ENCODE measurements at regions not wholly inside any gene's neighbourhood (a gene's known extent, or its start where the extent isn't known, plus 50 kb on each side); places are given as distances from the start of the nearest gene placed in this dataset.

- H3K27me3 ChIP-seq, result no peaks in the 10 kb centered on the region
- no peaks in the 10 kb centered on the region for H3K4me1 ChIP-seq
- no peak overlapping the region for H3K27ac ChIP-seq
- no peak for DNase-seq
- H3K9me3 ChIP-seq (replicated peaks), result no peaks in the 10 kb centered on the region
- no peak overlapping the region for H3K4me3 ChIP-seq
- H3K36me3 ChIP-seq, result no peaks in the 10 kb centered on the region
These were observed 125.5 kb downstream of the SEC61B start for GRCh38 chr9:99347568-99347967.

GRCh38 chr9:99348289-99348688 lies 126.2 kb downstream of the SEC61B start:
- no peak for DNase-seq

GRCh38 chr9:99349870-99350269 lies 127.8 kb downstream of the SEC61B start:
- no peaks in the 10 kb centered on the region for H3K36me3 ChIP-seq
- H3K27ac ChIP-seq, result no peak overlapping the region
- no peaks in the 10 kb centered on the region; the same call in 1 of the 2 replicates for H3K9me3 ChIP-seq (replicated peaks)
- DNase-seq, result no peak
- H3K27me3 ChIP-seq, result no peaks in the 10 kb centered on the region; the same call in 1 of the 2 replicates
- no peaks in the 10 kb centered on the region for H3K4me1 ChIP-seq
- H3K4me3 ChIP-seq, result no peak overlapping the region

More at GRCh38 chr9:99348289-99348688, 126.2 kb downstream of the SEC61B start:
- Histone ChIP-seq H3K4me3 (no peak overlapping the region), H3K27me3 (no peaks in the 10 kb centered on the region), H3K27ac (no peak overlapping the region), H3K36me3 (no peaks in the 10 kb centered on the region), H3K4me1 (no peaks in the 10 kb centered on the region), H3K9me3 (replicated peaks) (no peaks in the 10 kb centered on the region)

- Histone ChIP-seq H3K9me3 (replicated peaks) (no peaks in the 10 kb centered on the region; the same call in 1 of the 2 replicates), H3K27me3 (peaks cover 2% of the 10 kb centered on the region; the same call in 1 of the 2 replicates), H3K4me1 (no peaks in the 10 kb centered on the region), H3K4me3 (no peak overlapping the region), H3K36me3 (no peaks in the 10 kb centered on the region), H3K27ac (no peak overlapping the region)
- no peak for DNase-seq
These were observed 128.4 kb downstream of the SEC61B start for GRCh38 chr9:99350461-99350860.

GRCh38 chr9:99351647-99352046 lies 129.6 kb downstream of the SEC61B start:
- Histone ChIP-seq H3K36me3 (no peaks in the 10 kb centered on the region), H3K4me3 (no peak overlapping the region), H3K27ac (no peak overlapping the region), H3K4me1 (no peaks in the 10 kb centered on the region), H3K27me3 (peaks cover 4% of the 10 kb centered on the region), H3K9me3 (replicated peaks) (no peaks in the 10 kb centered on the region; the same call in 1 of the 2 replicates)
- DNase-seq, result no peak

- H3K4me1 ChIP-seq, result no peaks in the 10 kb centered on the region
- no peaks in the 10 kb centered on the region for H3K36me3 ChIP-seq
- no peak overlapping the region for H3K27ac ChIP-seq
- no peak for DNase-seq
- H3K9me3 ChIP-seq (replicated peaks), result no peaks in the 10 kb centered on the region; the same call in 1 of the 2 replicates
- no peak overlapping the region for H3K4me3 ChIP-seq
- peaks cover 7% of the 10 kb centered on the region for H3K27me3 ChIP-seq
These were observed 130.7 kb downstream of the SEC61B start for GRCh38 chr9:99352826-99353225.

- no peak overlapping the region for H3K27ac ChIP-seq
- no peak for DNase-seq
- H3K4me1 ChIP-seq, result no peaks in the 10 kb centered on the region
- peaks cover 8% of the 10 kb centered on the region for H3K27me3 ChIP-seq
- H3K9me3 ChIP-seq (replicated peaks), result no peaks in the 10 kb centered on the region; the same call in 1 of the 2 replicates
- no peak overlapping the region for H3K4me3 ChIP-seq
- no peaks in the 10 kb centered on the region for H3K36me3 ChIP-seq
These were observed 131.3 kb downstream of the SEC61B start for GRCh38 chr9:99353408-99353807.

- H3K4me3 ChIP-seq, result no peak overlapping the region
- no peak for DNase-seq
- no peaks in the 10 kb centered on the region; the same call in 1 of the 2 replicates for H3K9me3 ChIP-seq (replicated peaks)
- H3K27me3 ChIP-seq, result peaks cover 14% of the 10 kb centered on the region
- no peaks in the 10 kb centered on the region for H3K4me1 ChIP-seq
- H3K27ac ChIP-seq, result no peak overlapping the region
- H3K36me3 ChIP-seq, result no peaks in the 10 kb centered on the region
These were observed 132.0 kb downstream of the SEC61B start for GRCh38 chr9:99354104-99354503.

- Histone ChIP-seq H3K27me3 (peaks cover 14% of the 10 kb centered on the region), H3K4me1 (no peaks in the 10 kb centered on the region), H3K36me3 (no peaks in the 10 kb centered on the region), H3K27ac (no peak overlapping the region), H3K4me3 (no peak overlapping the region), H3K9me3 (replicated peaks) (no peaks in the 10 kb centered on the region; the same call in 1 of the 2 replicates)
- DNase-seq, result no peak
These were observed 134.5 kb downstream of the SEC61B start for GRCh38 chr9:99356512-99356971.

GRCh38 chr9:99357575-99357974 lies 135.5 kb downstream of the SEC61B start:
- no peak for DNase-seq
- H3K4me1 ChIP-seq, result no peaks in the 10 kb centered on the region

GRCh38 chr9:99358668-99359067 lies 136.6 kb downstream of the SEC61B start:
- no peak for DNase-seq
- peaks cover 14% of the 10 kb centered on the region for H3K27me3 ChIP-seq
- no peak overlapping the region for H3K4me3 ChIP-seq
- H3K36me3 ChIP-seq, result no peaks in the 10 kb centered on the region
- H3K9me3 ChIP-seq (replicated peaks), result no peaks in the 10 kb centered on the region; the same call in 1 of the 2 replicates
- H3K4me1 ChIP-seq, result no peaks in the 10 kb centered on the region
- H3K27ac ChIP-seq, result no peak overlapping the region

More at GRCh38 chr9:99357575-99357974, 135.5 kb downstream of the SEC61B start:
- H3K36me3 ChIP-seq, result no peaks in the 10 kb centered on the region
- no peak overlapping the region for H3K27ac ChIP-seq
- H3K9me3 ChIP-seq (replicated peaks), result no peaks in the 10 kb centered on the region; the same call in 1 of the 2 replicates
- H3K4me3 ChIP-seq, result no peak overlapping the region
- peaks cover 14% of the 10 kb centered on the region for H3K27me3 ChIP-seq

- no peak for DNase-seq
- Histone ChIP-seq H3K36me3 (no peaks in the 10 kb centered on the region), H3K27ac (no peak overlapping the region), H3K4me1 (no peaks in the 10 kb centered on the region), H3K27me3 (peaks cover 14% of the 10 kb centered on the region), H3K4me3 (no peak overlapping the region), H3K9me3 (replicated peaks) (no peaks in the 10 kb centered on the region; the same call in 1 of the 2 replicates)
These were observed 137.3 kb downstream of the SEC61B start for GRCh38 chr9:99359336-99359735.

- H3K4me1 ChIP-seq, result no peaks in the 10 kb centered on the region
- DNase-seq, result peak in 1 of 2 experiments; percentile 38
- H3K9me3 ChIP-seq (replicated peaks), result no peaks in the 10 kb centered on the region; the same call in 1 of the 2 replicates
- H3K27ac ChIP-seq, result no peak overlapping the region
- no peaks in the 10 kb centered on the region for H3K36me3 ChIP-seq
- no peak overlapping the region for H3K4me3 ChIP-seq
- H3K27me3 ChIP-seq, result peaks cover 14% of the 10 kb centered on the region
These were observed 137.9 kb downstream of the SEC61B start for GRCh38 chr9:99360026-99360425.

- no peaks in the 10 kb centered on the region for H3K9me3 ChIP-seq (replicated peaks)
- peaks cover 10% of the 10 kb centered on the region for H3K27me3 ChIP-seq
- H3K4me1 ChIP-seq, result no peaks in the 10 kb centered on the region
- DNase-seq, result no peak
- no peak overlapping the region for H3K27ac ChIP-seq
- H3K36me3 ChIP-seq, result no peaks in the 10 kb centered on the region
- H3K4me3 ChIP-seq, result no peak overlapping the region
These were observed 139.7 kb downstream of the SEC61B start for GRCh38 chr9:99361817-99362216.

GRCh38 chr9:99362321-99362720 lies 140.2 kb downstream of the SEC61B start:
- Histone ChIP-seq H3K36me3 (no peaks in the 10 kb centered on the region), H3K9me3 (replicated peaks) (no peaks in the 10 kb centered on the region), H3K27ac (no peak overlapping the region), H3K27me3 (peaks cover 10% of the 10 kb centered on the region), H3K4me1 (no peaks in the 10 kb centered on the region), H3K4me3 (no peak overlapping the region)
- no peak for DNase-seq

- H3K4me1 ChIP-seq, result peaks cover 7% of the 10 kb centered on the region
- no peak overlapping the region for H3K4me3 ChIP-seq
- H3K36me3 ChIP-seq, result no peaks in the 10 kb centered on the region
- H3K27me3 ChIP-seq, result peaks cover 5% of the 10 kb centered on the region; the same call in 1 of the 2 replicates
- no peaks in the 10 kb centered on the region for H3K9me3 ChIP-seq (replicated peaks)
- H3K27ac ChIP-seq, result no peak overlapping the region
- no peak for DNase-seq
These were observed 141.4 kb downstream of the SEC61B start for GRCh38 chr9:99363509-99363908.
